OCI-LY7 (cell line): ENCODE measurements at regions not wholly inside any gene's neighbourhood (a gene's known extent, or its start where the extent isn't known, plus 50 kb on each side); places are given as distances from the start of the nearest gene placed in this dataset.

ENCODE experiments used
- CTCF ChIP-seq: fragments of 200-600 bp; sonication (generic); conservative IDR thresholded peaks from 2 replicates; pipeline ENCODE4 v1.5.1; 2014; ENCODE audit warnings: mild to moderate bottlenecking, antibody characterized with exemption, low read length, moderate library complexity, mixed read lengths
- EZH2phosphoT487 ChIP-seq: fragments of 200-600 bp; sonication (generic); IDR thresholded peaks from 2 replicates; pipeline ENCODE4 v1.6.1; 2018; ENCODE audit warnings: low read depth, borderline replicate concordance, mild to moderate bottlenecking, mixed run types, antibody characterized with exemption, low read length, moderate library complexity, mixed read lengths

- no peak for TF ChIP-seq CTCF
- TF ChIP-seq EZH2phosphoT487: no peak
Observed at GRCh38 chr10:43816351-43817321, 168.0 kb upstream of the ZNF32 start.
